HepG2 (cell line): ENCODE measurements at regions not wholly inside any gene's neighbourhood (a gene's known extent, or its start where the extent isn't known, plus 50 kb on each side); places are given as distances from the start of the nearest gene placed in this dataset.

ENCODE experiments used
- BCL6 ChIP-seq: IDR thresholded peaks from 2 replicates; pipeline ENCODE4 v1.6.1; 2016; ENCODE audit warnings: missing genetic modification reagents, missing compliant biosample characterization
- DNMT3B ChIP-seq: conservative IDR thresholded peaks from 2 replicates; pipeline ENCODE4 v1.6.1; 2016; ENCODE audit warnings: missing biosample characterization, control low read depth
- ELF1 ChIP-seq: sonication (generic); formaldehyde crosslinking; IDR thresholded peaks from 2 replicates; pipeline ENCODE4 v1.4.0; 2020; ENCODE audit warnings: missing genetic modification reagents
- GABPB1 ChIP-seq: IDR thresholded peaks from 2 replicates; pipeline ENCODE4 v1.6.1; 2016; ENCODE audit warnings: mild to moderate bottlenecking, missing genetic modification reagents, moderate library complexity, missing compliant biosample characterization
- ZFP41 ChIP-seq: sonication (generic); formaldehyde crosslinking; IDR thresholded peaks from 2 replicates; pipeline ENCODE4 v1.4.0; 2020; ENCODE audit warnings: mild to moderate bottlenecking, missing genetic modification reagents, borderline replicate concordance
- ZNF263 ChIP-seq: sonication (generic); formaldehyde crosslinking; IDR thresholded peaks from 2 replicates; pipeline ENCODE4 v1.4.0; 2020; ENCODE audit warnings: missing genetic modification reagents
- ZNF660 ChIP-seq: sonication (generic); formaldehyde crosslinking; IDR thresholded peaks from 2 replicates; pipeline ENCODE4 v1.5.1; 2020; ENCODE audit warnings: mild to moderate bottlenecking, low read depth, missing genetic modification reagents, borderline replicate concordance
- ZNF883 ChIP-seq: sonication (generic); formaldehyde crosslinking; IDR thresholded peaks from 2 replicates; pipeline ENCODE4 v1.5.1; 2020; ENCODE audit warnings: mild to moderate bottlenecking, missing genetic modification reagents; ENCODE audit errors: not compliant biosample characterization
- TF ChIP-seq, protein P1 (sequence below): sonication (generic); formaldehyde crosslinking; IDR thresholded peaks from 2 replicates; pipeline ENCODE4 v1.5.0; 2020; ENCODE audit warnings: mild to moderate bottlenecking, missing genetic modification reagents, moderate library complexity
- TF ChIP-seq, protein P2 (sequence below): sonication (generic); formaldehyde crosslinking; IDR thresholded peaks from 2 replicates; pipeline ENCODE4 v1.5.0; 2020; ENCODE audit warnings: missing genetic modification reagents

DNA sequence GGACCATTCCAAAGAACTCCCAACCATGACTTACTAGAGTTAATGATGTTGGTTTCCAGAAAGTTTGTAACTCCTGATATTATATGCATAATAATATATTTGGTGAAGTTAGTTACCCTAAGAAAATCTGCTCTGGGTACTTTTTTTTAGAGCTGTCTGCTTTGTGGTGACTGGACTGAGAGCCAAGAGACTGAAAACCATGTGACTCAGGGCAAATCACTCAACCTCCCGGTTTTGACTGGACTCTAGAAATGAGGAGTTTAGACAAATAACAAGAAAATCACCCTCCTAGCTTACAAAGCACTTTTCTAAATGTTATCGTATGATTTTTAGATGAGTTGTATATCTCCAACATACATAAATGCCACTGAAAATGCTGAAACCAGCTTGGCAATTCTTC lies 138.3 kb upstream of the RND3 start:
- TF ChIP-seq GABPB1 (CRISPR knock-in tag) (no peak), BCL6 (no peak), ZNF263 (CRISPR knock-in tag) (no peak), ZFP41 (CRISPR knock-in tag) (no peak), DNMT3B (CRISPR knock-in tag) (no peak), ELF1 (CRISPR knock-in tag) (no peak), ZNF883 (CRISPR knock-in tag) (no peak), ZNF660 (no peak)
- TF ChIP-seq, protein P1, sequence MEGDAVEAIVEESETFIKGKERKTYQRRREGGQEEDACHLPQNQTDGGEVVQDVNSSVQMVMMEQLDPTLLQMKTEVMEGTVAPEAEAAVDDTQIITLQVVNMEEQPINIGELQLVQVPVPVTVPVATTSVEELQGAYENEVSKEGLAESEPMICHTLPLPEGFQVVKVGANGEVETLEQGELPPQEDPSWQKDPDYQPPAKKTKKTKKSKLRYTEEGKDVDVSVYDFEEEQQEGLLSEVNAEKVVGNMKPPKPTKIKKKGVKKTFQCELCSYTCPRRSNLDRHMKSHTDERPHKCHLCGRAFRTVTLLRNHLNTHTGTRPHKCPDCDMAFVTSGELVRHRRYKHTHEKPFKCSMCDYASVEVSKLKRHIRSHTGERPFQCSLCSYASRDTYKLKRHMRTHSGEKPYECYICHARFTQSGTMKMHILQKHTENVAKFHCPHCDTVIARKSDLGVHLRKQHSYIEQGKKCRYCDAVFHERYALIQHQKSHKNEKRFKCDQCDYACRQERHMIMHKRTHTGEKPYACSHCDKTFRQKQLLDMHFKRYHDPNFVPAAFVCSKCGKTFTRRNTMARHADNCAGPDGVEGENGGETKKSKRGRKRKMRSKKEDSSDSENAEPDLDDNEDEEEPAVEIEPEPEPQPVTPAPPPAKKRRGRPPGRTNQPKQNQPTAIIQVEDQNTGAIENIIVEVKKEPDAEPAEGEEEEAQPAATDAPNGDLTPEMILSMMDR (CRISPR knock-in tag) = no peak
- TF ChIP-seq, protein P2, sequence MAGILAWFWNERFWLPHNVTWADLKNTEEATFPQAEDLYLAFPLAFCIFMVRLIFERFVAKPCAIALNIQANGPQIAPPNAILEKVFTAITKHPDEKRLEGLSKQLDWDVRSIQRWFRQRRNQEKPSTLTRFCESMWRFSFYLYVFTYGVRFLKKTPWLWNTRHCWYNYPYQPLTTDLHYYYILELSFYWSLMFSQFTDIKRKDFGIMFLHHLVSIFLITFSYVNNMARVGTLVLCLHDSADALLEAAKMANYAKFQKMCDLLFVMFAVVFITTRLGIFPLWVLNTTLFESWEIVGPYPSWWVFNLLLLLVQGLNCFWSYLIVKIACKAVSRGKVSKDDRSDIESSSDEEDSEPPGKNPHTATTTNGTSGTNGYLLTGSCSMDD (CRISPR knock-in tag) = no peak
